Stromal cell of bone marrow (primary cell): ENCODE measurements at regions not wholly inside any gene's neighbourhood (a gene's known extent, or its start where the extent isn't known, plus 50 kb on each side); places are given as distances from the start of the nearest gene placed in this dataset.
"Not testable (repeated sequence)": the region's sequence is repeated elsewhere in the genome, so short reads cannot be mapped to it uniquely, and the experiment has no call there.

Source experiments
- DNase-seq: peaks from one replicate; pipeline ENCODE4 v3.0.0-alpha.2; 2012; ENCODE audit warnings: low read depth

DNA sequence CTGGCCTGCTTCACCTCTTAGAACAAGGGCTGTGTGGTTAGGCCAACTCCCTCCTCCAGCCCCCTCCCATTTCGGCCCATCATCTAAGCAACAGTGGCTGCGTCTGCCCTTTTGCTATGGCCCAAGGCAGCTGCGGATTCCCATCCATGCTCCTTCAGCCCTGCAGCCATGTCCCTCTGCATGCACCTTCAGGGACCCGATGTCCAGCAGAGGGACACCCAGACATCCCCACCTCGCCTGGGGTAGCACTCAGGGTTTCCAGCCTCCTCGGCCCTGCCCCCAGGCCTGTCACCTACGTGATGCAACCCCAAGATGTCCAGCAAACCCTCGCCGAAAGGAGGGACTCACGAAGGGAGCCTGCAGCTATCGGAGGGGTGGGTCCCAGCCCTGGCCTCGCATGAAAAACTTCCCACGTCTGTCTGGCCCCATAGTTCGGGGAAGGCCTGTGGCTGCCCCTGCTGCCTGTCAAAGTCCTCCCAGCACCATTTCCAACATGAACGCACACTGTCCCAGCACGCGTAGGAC lies 194.4 kb downstream of the CTTN start:
- no peak for DNase-seq

DNA sequence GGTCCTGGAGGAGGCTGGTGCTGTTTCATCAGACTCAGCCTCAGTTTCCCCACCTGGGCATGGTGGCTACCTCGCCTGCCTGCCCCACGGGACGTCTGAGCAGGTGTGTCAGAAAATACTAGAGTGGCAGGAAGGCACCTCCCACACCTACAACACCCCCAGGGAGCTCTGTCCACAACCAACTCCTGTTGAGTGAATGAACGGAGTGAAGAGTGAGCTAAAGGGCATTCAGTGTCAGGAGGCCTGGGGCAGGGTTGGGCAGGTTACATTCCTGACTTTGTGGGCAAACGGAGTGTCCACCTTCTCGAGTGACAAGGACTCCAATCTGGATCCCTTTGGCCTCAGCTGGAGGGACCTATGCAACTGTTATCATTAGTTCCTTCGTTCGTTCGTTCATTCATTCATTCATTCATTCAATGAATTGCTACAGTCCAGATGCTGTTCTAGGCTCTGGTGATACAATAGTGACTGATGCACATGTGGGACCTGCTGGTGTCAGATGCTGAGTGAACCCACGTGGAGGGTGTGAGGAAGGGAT lies 195.2 kb downstream of the CTTN start:
- no peak for DNase-seq

DNA sequence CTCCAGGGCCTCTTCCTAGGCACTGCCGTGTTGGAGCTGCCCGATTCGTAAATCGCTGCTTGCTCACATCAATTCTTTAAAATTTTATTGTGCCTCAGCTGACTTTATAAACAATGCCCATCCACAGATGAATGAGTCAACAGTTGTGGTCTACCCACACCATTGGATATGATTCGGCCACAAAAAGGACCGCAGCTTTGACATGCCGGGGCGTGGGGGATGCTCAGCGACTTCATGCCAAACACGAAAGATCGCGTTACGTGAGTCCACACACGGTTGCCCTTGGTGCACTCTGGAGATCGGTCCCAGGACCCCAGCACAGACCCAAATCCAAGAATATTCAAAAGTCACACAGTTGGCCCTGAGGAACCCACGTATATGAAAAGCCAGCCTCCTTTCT lies 195.7 kb downstream of the CTTN start:
- DNase-seq, result no peak

DNA sequence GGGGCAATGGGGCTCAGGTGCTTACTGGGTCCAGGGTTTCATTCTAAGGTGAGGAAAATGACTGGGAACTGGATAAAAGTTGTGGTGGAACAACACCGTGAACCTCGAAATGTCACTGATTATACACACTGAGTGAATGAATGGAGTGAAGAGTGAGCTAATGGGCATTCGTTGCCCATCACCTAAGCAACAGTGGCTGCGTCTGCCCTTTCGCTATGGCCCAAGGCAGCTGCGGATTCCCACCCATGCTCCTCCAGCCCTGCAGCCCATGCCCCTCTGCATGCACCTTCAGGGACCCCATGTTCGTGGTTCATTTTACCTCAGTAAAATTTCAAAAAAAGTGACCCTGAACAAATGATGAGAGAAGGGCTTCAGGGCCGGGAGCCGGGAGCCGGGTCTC lies 196.3 kb downstream of the CTTN start:
- DNase-seq, result no peak

DNA sequence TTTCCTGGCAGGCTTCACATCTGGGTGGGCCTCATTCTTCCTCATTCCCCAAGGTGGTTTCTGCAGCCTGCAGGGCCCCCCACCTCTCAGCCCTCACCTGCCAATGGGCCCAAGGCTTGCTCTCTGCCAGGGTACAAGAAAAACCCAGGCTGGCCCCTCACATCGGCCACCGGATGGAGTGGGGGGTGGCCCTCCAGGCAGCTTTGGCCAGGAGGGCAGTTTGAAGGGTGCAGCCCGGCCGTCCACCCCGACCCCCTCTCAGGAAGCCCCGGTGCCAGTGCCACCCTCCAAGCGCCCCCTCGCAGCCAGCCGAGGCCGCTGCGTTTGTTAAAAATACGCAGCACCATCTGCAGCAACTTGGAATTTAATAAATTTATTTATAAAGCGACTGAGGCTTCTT lies 196.7 kb downstream of the CTTN start:
- DNase-seq, result no peak

DNA sequence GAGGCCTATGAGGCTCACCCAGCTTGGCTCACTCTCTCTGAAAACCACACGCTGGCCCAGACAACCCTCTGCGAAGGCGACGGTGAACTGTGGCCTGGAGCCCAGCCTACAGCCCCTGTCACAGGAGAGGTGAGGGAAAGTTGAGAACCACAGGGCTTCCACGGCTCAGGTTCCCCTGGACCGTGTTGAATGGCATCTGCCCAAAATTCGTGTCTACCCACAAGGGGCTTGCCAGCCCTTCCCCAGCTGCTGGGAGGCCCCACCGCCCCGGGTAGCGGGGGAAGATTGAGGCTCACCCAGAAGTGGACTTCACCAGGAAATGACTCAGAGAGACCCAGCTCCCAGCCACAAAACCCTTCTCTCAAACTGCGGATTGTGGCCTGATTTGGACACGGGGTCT lies 197.1 kb downstream of the CTTN start:
- no peak for DNase-seq

DNA sequence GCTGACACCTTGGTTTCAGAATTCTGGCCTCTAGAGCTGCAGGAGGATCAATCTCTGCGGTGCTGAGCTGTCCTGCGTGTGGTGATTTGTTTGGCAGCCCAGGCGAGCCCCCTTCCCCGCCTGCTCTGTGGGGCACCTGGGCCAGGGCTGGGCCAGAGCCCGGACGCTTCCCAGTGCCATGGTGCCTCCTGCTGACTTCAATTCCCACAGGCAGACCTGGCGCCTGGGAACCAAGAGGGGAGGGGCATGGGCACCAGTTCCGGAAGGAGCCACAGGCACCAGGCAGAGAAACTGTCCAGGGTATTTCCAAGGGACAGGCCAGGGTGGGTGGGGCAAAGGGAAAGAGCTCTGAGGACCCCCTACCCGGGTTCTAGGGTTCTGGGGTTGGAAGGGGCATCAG lies 197.8 kb downstream of the CTTN start:
- no peak for DNase-seq

DNA sequence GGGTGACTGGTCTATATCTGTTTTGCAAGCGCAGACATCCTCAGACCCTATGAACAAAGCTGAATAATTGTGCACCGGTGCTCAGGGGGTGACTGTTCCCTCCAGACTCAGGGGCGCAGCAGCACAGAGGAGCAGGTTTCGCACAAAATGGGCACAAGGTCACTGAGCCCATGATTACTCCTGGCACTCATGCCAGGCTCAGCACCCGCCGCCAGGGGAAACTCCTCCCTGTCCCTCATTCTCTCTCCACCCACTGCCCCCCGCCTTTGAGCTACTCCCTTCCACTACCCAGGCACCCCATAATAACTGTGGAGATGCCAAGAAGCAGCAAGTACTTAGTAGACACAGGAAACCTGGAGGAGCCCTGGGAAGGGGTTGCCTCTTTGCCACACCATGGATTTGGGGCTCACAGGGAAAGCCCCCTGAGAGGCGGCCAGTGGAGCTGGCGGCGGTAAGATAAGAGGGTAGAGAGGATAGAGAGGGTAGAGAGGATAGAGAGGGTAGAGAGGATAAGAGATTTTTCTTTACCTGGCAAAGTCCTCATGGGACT lies 198.8 kb downstream of the CTTN start:
- DNase-seq, result no peak

DNA sequence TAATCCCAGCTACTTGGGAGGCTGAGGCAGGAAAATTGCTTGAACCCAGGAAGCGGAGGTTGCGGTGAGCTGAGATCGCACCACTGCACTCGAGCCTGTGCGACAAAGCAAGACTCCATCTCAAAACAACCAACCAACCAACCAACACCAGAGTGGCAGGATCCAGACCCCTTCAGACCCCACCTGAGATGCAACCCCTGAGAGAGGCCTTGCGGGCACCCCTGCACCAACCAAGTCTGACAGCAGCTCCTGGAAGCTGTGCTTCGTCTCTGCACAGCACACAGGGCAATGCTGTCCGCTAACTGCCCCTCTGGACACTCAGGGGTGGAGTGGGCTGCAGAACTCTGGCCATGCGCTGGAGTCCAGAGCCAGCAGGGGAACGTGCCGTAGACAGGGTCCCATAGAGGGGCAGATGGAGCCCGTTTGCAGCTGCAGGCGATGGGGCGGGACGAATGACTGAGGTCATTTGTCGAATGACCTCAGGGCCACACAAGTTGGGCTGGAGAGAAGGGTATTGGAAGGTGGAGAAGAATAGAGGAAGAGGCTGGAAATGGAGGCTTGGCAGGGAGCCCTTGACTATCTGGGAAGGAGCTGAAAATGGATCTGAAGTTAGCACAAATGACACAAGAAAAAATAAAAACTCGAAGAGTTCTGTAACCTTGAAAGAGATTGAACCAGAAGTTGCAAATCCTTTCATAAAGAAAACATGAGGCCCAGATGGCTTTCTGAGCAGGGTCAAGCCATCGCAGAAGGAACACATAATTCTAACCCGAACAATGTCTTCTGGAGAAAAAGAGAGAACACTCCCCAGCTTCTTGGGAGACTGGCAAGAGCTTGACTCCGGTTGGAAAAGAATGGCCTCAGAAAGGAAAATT lies 199.7 kb downstream of the CTTN start:
- no peak for DNase-seq

DNA sequence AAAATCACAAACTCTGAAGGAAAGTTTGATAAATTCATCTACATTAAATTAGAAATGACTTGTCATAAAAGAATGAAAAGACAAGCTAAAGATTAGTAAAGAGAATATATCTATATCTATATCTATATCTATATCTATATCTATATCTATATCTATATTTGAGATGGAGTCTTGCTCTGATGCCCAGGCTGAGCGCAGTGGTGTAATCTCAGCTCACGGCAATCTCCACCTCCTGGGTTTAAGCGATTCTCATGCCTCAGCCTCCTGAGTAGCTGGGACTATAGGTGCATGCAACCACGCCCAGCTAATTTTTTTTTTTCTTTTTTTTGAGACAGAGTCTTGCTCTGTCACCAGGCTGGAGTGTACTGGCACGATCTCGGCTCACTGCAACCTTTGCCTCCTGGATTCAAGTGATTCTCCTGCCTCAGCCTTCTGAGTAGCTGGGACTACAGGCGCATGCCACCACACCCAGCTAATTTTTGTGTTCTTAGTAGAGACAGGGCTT lies 202.6 kb downstream of the CTTN start:
- DNase-seq, result not testable (repeated sequence)

DNA sequence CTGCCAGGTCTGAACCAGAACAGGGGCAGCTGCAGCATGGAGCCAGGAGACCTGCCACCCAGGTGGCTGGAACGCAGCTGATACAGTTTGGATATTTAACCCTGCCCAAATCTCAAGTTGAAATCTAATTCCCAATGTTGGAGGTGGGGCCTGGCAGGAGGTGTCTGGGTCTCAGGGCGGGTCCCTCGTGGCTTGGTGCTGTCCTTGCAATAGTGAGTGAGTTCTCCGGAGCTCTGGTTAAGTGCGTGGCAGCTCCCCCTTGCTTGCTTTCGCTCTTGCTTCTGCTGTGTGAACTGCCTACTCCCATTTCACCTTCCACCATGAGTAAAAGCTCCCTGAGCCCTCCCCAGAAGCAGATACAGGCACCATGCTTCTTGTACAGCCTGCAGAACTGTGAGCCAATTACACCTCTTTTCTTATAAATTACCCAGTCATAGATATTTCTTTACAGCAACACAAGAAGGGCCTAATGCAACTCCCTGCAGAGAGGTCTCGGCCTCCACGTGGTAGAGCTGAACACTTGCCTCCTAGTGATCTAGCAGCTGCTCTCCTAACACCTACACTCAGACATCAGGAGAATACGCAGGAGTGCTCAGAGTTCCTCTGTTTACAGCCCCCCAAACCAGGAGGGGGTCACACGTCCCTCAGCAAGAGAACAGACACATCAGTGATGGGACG lies 203.7 kb downstream of the CTTN start:
- DNase-seq, result no peak

DNA sequence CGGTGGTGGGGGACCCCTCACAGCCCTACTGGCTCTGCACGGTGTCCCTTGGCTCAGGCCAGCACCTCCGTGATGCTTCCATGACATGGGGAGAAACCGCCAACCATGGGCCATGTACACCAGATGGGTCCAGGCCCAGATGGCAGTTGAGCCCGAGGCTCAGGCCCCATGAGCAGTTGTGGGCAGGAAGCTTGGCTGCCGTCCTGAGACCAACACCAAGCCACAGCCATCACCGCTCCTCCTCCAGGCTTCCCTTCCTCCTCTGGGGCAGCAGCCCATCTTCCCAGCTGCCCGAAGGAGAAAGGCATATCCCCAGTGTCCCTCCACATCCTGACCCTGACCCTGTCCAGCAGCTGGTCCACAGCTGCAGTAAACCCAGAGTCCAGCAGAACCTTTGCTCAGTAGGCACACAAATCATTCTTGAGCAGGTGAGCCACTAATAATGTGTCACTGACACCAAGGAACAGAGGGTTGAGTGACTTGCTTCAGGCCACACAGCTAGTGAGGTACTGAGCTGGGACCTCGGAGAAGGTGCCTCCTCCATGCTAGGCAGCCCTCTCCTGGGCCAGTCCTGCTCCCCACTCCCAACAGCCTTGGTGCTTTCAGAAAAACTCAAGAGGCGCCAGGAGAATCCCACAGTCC lies 204.9 kb downstream of the CTTN start:
- no peak for DNase-seq

DNA sequence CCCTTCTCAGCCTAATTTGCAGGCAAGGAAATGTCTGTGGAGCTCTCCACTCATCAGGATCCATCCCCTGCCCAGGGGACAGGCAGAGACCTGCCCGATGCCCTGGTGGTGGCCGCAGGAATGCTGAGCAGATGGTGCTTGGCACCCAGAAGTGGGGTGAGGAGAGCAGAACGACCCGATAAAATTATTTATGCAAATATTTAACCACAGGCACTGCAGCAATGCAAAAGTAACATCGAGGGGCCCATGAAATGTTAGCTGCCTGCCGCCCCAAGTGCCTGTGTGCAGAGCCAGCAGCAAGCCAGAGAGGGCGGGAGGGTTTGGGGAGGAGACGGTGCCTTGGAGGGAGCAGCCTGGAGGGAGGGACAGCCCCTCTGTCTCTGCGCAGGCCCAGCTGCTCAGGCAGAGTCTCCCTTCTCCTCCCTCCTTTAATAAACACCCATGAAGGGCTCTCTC lies 205.5 kb downstream of the CTTN start:
- DNase-seq, result no peak

DNA sequence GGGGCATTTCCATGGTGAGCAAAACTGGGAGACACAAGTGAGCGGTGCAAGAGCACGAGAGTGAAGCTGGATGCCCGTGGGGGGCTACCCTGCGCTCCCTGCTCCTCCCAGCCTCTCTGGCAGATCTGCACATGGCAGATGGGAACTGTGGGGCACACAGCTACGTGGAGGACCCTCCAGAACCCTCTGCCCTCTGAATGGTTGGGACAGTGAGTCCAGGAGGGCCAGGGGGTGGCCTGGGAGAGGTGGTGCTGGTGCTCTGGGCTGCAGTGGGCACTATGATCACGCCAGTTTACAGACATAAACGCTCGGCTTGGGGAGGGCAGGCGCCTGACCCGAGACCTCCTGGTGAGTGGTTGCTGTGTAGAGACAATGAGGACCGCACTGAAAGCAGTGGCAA lies 205.9 kb downstream of the CTTN start:
- DNase-seq, result no peak

DNA sequence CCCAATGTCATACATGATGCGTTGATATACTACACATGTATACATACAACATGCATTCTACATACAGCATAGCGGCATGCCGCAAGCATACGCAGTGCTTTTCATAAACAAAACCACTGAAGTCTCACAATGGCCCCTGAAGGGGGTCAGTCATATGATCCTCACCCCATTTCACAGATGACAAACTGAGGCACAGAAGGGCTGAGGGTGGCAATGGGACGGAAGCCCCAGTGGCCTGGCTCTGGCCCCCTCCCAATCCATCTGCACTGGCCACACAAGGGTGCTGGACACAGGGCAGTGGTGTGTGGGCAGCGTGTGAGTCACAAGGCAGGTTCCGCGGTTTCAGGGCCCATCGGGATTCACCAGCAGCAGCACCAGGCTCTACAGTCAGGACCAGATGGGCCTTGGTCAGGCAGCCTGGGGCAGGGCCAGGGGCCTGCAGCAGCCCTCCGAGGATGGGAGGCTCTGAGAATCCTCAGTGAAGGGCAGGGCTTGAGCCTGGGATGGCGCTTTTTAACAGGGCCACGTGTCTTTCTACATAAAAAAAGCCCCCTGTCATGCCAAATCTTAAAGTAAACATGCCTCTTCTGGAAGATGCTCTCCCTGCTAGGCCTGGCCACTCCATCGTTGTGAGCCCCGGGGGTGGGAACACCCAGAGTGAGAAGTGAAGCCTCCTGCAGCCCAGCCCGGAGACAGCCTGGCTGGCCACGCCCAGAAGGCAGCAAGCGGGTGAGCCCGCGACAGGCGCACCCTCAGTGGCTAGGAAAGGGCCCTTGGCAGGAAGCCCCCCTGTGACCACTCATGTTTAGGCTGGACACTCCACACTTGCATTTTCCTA lies 206.5 kb downstream of the CTTN start:
- DNase-seq, result no peak

DNA sequence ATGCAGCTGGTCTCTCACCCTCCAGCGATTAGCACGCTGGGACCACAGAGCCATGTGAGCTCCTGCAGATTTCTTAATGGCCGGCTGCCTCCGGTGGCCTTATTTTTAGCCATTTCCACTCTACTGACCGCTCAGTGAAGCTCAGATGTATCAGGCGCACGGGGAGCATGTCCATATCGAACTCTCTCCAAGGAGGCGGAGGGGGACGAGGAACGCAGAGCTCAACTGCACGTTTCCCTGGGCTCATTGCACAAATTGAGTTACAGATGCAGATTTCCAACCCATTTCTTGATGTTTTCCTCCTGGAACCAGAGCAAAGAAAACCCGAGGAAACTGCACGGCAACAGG lies 207.1 kb downstream of the CTTN start:
- no peak for DNase-seq

DNA sequence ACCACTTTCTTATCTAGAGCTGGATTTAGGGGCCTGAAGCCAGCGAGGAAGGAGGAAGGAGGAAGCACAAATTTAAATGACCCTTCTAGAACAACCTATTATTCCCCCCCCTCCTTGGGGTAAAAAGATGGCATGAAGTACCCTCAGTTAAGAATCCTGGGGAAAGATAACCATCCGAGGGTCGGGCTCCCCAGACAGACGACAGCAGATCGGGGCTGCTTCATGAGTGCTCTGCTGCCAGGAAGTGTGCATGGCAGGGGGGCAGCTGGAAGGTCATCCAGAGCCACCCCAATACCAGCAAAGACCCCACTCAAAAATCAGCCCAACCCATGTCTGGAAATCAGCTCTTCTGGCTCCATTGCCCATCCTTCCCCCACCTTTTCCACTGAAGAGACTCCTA lies 207.5 kb downstream of the CTTN start:
- no peak for DNase-seq

DNA sequence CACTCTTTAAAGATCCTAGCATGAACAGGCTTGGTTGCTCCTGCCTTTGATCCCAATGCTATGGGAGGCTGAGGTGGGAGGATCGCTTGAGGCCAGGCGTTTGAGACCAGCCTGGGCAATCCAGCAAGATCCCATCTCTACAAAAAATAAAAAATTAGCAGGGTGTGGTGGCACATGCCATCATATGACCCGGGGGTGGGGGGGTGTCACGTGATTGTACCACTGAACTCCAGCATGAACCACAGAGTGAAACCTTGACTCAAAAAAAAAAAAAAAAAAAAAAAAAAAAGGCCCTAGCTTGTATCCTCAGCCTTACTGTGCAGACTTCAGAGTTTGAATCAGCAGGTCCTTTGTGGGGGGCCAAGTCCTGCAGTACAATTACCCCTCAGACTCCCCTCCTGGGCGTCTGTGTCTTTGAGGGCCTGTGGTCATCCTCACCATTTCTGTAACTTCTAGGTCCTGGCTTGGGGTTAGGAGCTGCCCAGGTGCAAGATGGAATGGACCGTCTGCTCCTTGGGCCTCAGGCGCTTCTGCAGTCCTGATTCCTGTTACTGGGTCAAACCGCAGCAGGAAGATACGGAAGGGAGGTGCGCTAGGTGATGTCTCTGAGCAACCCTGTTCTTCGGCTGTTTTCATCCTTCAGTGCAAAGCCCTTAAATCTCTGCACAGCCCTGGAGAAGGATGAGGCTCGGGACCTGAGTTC lies 208.1 kb downstream of the CTTN start:
- DNase-seq, result no peak

DNA sequence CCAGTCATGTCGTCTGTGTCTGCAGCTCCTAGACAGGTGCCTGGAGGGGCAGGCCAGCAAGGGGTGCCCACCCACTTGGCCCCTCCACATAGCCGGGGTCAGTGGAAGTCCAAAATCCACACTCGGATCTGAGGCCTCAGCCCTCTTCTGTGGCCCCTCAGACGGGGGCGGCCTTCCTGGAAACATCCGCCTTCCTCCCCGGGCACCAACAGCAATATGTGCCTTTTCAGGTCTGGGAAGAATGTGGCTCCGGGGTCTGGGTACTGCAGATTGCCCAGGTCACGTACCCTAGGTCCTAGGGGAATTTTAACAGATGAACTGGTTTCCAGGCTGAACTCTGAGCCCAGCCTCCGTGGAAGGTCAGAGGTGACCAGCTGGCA lies 208.6 kb downstream of the CTTN start:
- DNase-seq, result no peak

DNA sequence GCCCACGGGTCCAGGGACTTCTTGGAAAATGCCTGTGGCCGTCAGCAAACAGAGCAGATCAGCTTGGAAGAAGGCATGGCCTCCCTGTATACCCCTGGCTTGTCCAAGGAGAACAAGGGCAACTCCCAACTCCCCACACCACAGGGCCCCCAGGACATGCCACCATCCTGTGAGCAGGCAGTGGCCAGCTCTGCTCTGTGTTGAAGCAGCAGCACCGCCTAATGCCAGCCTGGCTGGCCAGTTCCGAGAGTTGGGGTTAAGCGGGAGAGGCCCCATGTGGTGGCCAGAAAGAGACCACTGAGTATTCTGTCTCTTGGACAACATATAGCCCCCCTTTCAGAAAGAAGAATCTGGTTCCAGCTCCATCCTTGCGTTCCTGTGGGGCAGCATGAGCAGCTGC lies 209.2 kb downstream of the CTTN start:
- no peak for DNase-seq
